Retinal pigment epithelial cell (primary cell): ENCODE measurements at regions not wholly inside any gene's neighbourhood (a gene's known extent, or its start where the extent isn't known, plus 50 kb on each side); places are given as distances from the start of the nearest gene placed in this dataset.
"Not testable (repeated sequence)": the region's sequence is repeated elsewhere in the genome, so short reads cannot be mapped to it uniquely, and the experiment has no call there.

ENCODE experiments used
- DNase-seq: peaks from one replicate; pipeline ENCODE4 v3.0.0-alpha.2; 2010; ENCODE audit warnings: low read depth
- H3K4me3 ChIP-seq: 2 replicates; pipeline ENCODE4 v1.5.1; 2011; ENCODE audit warnings: mild to moderate bottlenecking, low read length, control low read depth, moderate library complexity
- TF ChIP-seq, protein P1 (sequence below): conservative IDR thresholded peaks from 2 replicates; pipeline ENCODE4 v1.5.1; 2011; ENCODE audit warnings: low read depth, low read length, control low read depth, inconsistent platforms

DNA sequence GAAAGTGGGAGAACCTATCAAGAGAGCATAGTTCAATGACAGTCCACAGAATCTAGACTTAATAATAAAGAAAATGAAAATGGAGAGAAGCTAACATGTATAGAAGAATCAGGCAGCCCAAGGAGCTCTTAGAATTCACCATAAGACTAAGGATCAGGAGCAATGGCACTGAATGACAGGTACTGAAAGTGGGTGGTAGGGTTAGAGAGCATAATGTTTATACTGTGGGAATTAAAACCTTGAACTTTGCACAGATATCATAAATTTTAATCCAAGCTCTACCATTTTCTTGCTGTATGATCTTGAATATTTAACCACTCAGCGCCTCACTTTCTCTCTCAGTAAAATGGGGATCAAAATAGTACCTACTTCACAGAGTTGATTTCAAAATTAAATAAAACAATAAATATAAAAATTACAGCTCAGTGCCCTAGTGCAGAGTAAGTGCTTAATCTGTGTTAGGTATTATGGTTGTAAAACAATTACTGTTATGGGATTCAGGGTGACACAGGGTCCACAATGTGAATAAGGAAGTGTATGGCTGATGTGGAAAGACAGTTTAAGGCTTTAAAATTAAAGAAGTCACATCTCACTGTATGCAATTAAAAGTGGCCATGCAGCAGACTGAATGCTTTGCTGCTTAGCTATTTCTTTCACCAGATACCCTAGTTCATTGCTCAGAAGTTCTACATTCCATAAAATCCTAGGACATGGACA is 319.8 kb downstream of the HINT1 start:
- no peak for DNase-seq
- no peak overlapping the region for H3K4me3 ChIP-seq
- TF ChIP-seq, protein P1, sequence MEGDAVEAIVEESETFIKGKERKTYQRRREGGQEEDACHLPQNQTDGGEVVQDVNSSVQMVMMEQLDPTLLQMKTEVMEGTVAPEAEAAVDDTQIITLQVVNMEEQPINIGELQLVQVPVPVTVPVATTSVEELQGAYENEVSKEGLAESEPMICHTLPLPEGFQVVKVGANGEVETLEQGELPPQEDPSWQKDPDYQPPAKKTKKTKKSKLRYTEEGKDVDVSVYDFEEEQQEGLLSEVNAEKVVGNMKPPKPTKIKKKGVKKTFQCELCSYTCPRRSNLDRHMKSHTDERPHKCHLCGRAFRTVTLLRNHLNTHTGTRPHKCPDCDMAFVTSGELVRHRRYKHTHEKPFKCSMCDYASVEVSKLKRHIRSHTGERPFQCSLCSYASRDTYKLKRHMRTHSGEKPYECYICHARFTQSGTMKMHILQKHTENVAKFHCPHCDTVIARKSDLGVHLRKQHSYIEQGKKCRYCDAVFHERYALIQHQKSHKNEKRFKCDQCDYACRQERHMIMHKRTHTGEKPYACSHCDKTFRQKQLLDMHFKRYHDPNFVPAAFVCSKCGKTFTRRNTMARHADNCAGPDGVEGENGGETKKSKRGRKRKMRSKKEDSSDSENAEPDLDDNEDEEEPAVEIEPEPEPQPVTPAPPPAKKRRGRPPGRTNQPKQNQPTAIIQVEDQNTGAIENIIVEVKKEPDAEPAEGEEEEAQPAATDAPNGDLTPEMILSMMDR, result no peak

DNA sequence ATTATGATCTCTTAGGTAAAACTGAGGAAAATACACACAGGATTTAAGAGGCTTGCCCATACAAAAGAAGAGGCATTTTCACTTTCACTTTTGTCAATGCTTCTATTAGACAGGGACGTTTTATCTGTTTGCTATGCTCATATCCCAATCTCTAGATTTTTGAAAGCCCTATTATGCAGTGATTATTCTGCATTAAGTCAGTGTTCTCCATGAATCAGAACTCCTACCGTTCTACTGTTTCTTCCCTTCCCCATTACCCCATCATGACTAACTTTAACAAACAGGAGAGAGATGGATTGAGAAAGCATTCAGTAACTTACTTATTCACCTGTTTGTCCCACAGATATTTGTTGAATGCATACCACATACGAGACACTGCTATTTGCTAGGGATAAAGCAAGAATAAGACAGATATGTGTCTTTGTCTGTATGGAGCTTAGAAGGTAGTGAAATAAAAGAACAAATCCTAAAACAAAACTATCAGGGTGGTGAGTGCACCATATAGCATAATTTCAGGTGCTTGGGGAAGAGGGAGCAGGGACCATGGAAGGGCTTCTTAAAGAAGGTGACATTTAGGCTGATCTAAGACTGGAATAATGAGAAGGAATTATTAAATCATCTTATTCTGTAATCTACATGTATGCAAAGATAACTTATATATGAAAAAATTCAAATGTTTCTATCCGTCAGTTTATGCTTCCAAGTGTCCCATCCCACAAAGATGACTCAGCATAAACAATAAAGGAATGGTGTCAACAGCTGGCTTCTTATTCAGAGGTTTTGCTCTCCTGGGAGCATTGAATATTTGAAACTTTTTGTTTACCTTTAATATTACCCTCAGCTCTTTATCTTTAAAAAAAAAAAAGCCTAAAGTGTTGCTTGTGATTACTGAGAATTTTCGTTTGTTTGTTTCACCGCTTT is 328.1 kb downstream of the HINT1 start:
- no peak overlapping the region for H3K4me3 ChIP-seq
- TF ChIP-seq, protein P1, result no peak
- no peak for DNase-seq

DNA sequence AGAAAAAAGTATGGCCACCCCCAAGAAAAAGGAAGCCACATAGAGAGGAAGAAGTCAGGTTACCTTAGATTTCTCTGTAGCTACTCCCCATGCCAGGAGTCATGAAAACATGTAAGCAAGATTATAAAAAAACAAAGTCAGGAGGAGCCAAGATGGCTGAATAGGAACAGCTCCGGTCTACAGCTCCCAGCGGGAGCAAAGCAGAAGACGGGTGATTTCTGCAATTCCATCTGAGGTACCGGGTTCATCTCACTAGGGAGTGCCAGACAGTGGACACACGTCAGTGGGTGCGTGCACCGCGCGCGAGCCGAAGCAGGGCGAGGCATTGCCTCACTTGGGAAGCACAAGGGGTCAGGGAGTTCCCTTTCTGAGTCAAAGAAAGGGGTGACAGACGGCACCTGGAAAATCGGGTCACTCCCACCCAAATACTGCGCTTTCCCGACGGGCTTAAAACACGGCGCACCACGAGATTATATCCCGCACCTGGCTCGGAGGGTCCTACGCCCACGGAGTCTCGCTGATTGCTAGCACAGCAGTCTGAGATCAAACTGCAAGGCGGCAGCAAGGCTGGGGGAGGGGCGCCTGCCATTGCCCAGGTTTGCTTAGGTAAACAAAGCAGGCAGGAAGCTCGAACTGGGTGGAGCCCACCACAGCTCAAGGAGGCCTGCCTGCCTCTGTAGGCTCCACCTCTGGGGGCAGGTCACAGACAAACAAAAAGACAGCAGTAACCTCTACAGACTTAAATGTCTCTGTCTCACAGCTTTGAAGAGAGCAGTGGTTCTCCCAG is 347.3 kb downstream of the HINT1 start:
- not testable (repeated sequence) for DNase-seq, H3K4me3 ChIP-seq

DNA sequence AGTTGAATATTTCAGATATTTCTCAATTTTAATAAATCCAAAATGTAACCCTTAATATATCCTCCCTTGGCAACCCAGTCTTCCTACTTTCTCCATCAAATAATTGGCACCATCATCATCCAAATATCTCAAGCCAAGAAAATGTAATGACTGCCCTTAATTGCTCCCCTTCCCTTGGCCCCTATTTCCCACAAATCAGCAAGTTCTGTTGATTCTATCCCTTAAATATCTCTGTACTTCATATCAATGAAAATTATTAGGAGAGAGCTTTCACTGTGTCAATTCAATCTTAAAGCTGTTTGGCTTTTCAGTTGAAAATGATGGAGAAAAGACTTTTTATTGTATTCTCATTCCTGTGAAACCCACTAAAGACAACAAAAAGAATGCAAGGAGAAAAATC is 349.8 kb downstream of the HINT1 start:
- TF ChIP-seq, protein P1, result no peak
- H3K4me3 ChIP-seq, result no peak overlapping the region
- DNase-seq, result no peak

DNA sequence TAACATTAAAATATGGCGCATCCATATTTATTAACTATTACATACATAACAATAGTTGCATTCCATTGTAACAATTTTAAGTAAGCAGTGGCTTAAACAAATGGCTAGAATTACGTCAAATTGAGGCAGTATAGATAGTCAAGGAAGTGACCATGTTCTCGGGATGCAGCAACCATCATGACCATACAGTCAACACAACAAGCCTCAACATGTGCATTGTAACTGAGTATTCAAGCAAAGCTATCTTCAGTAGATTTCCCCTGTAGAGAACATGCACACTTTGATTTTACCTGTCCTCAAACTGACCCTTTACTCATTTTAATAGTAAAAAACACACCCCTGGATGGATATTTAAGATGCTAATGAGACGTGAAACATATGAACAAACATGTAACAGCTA is 356.4 kb downstream of the HINT1 start:
- H3K4me3 ChIP-seq, result no peak overlapping the region
- DNase-seq, result no peak

DNA sequence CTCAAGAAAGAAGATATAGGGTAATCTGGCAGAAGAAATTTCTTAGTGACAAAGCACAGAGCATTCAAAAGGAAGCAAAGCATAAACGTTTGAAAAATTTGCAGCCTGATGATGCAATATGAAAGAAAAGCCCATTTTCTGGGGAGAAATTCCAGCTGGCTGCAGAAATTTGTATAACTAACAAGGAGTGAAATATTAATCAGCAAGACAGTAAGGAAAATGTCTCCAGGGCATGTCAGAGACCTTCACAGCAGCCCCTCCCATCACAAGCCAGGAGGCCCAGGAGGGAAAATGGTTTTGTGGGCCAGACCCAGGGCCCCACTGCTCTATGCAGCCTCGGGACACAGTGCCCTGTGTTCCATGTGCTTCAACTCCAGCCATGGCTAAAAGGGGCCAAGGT is 359.4 kb downstream of the HINT1 start:
- TF ChIP-seq, protein P1, result no peak
- no peak for DNase-seq
- no peak overlapping the region for H3K4me3 ChIP-seq

More for the DNA sequence above, 356.4 kb downstream of the HINT1 start:
- TF ChIP-seq, protein P1, result no peak

DNA sequence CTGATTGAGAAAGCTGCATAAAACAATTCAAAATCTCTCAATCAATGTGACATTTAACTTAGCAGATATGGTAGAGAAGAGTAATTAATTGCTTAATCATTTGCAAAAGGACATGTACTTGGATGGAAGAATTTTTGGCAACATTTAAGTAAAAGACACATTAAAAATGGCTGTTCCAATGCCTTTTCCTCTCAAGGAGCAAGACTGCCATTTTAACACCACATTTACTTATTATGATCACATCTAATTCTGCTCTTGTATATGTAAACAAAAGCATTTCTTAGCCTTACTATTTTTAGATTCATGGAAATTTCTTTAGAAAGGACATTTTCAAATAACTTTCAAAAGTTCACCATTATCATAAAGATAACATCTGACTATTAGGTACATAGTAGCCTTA is 360.0 kb downstream of the HINT1 start:
- TF ChIP-seq, protein P1, result no peak
- H3K4me3 ChIP-seq, result no peak overlapping the region
- no peak for DNase-seq
